Transverse colon (tissue), 4 donors: ENCODE measurements at regions not wholly inside any gene's neighbourhood (a gene's known extent, or its start where the extent isn't known, plus 50 kb on each side); places are given as distances from the start of the nearest gene placed in this dataset.
A peak's percentile ranks its signal among the peaks of the same experiment; 100 is the strongest.
"Not testable (repeated sequence)": the region's sequence is repeated elsewhere in the genome, so short reads cannot be mapped to it uniquely, and the experiment has no call there.

Experiments used
- DNase-seq: peaks from one replicate; pipeline ENCODE4 v3.0.0-alpha.2; 2019
- H3K27ac ChIP-seq, 4 donors: fragments of 200-600 bp; sonication (generic); 2 replicates each; pipeline ENCODE4 v1.5.1; 2016 to 2018; ENCODE audit warnings: inconsistent platforms in 4 of 4
- H3K27me3 ChIP-seq: fragments of 200-600 bp; sonication (generic); 2 replicates; pipeline ENCODE4 v1.5.1; 2017; ENCODE audit warnings: inconsistent platforms
- H3K36me3 ChIP-seq, 4 donors: fragments of 200-600 bp; sonication (generic); 2 replicates each; pipeline ENCODE4 v1.5.1; 2017 to 2019; ENCODE audit warnings: inconsistent platforms in 4 of 4
- H3K4me1 ChIP-seq, 4 donors: fragments of 200-600 bp; sonication (generic); 2 replicates each; pipeline ENCODE4 v1.5.1; 2017 to 2020; ENCODE audit warnings: inconsistent platforms in 4 of 4
- H3K4me3 ChIP-seq, 4 donors: fragments of 200-600 bp; sonication (generic); 1 replicate in 1 of 4; 2 replicates in 3 of 4; pipeline versions ENCODE4 v1.5.1 to v1.6.1; 2017 to 2019; ENCODE audit warnings: inconsistent platforms in 4 of 4
- H3K9me3 ChIP-seq, 2 donors: fragments of 200-600 bp; sonication (generic); 2 replicates each; pipeline ENCODE4 v1.5.1; 2017 to 2019; ENCODE audit warnings: inconsistent platforms in 2 of 2
- EP300 ChIP-seq: sonication (generic); formaldehyde crosslinking; IDR thresholded peaks from one replicate; pipeline ENCODE4 v1.6.1; 2017; ENCODE audit warnings: antibody characterized with exemption, low read depth
- POLR2A ChIP-seq: fragments of 450-650 bp; IDR thresholded peaks from one replicate; pipeline ENCODE4 v1.6.1; 2016; ENCODE audit warnings: antibody characterized with exemption, mild to moderate bottlenecking, moderate library complexity
- POLR2AphosphoS5 ChIP-seq, 3 donors: sonication (generic); formaldehyde crosslinking; IDR thresholded peaks; one replicate each; pipeline ENCODE4 v1.6.1; 2016; ENCODE audit warnings: antibody characterized with exemption in 3 of 3
- WGBS, 2 donors: methylation state at CpG; one replicate each; pipeline ENCODE4 v1.1.5; 2018; ENCODE audit warnings: low coverage in 1 of 2; 5-methylcytosine and 5-hydroxymethylcytosine counted together
- in situ Hi-C, 4 donors: fragments of 200-750 bp; cut with MboI; loops; one replicate each; pipeline versions ENCODE4 v1.15.0 to v1.15.1; 2017; ENCODE audit warnings: low sequenced_read_pairs in 3 of 4, low pct_ligation_motif_present in 1 of 4, low pct_unique_long_range_greater_than_20kb in 1 of 4
- intact Hi-C: fragments of 100-400 bp; cut with DNase I; formaldehyde crosslinking; loops from one replicate; pipeline ENCODE4 v1.15.1; 2023; ENCODE audit warnings: low total_unique reads
- TF ChIP-seq, protein P1 (sequence below), 5 experiments: fragments of 200-600 bp in 3 of 5; fragments of 450-650 bp in 2 of 5; sonication (generic) in 3 of 5; IDR thresholded peaks; 1 replicate in 2 of 5; 2 replicates in 3 of 5; pipeline ENCODE4 v1.5.1; 2016 to 2017; ENCODE audit warnings: antibody characterized with exemption in 5 of 5, inconsistent platforms in 3 of 5, mild to moderate bottlenecking in 2 of 5, moderate library complexity in 1 of 5

DNA sequence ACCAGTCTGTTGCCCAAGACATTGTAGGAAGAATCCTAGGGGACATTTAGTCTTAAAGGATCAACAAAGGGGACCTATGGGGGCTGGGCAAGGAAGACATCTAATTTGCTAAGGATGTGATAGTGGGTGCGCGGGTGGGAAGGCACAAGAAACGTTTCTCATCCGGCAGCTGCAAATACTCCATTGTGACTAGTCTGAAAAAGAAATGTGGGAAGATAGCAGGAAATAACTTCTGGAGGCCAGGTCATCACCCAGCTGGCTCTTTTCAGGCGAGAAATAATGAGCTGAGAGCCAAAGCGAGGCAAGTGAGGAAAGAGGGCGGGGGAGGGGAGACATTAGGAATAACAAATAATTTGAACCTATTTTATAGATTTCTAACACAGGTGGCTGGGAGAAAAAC lies 70.3 kb upstream of the NCK2 start:
- WGBS, 2 donors = 50 to 71% methylated on average over 5 to 7 of the region's 7 CpGs
- no peaks in the 10 kb centered on the region for H3K36me3 ChIP-seq
- no peaks in the 10 kb centered on the region for H3K4me1 ChIP-seq
- DNase-seq = no peak
- TF ChIP-seq, protein P1, sequence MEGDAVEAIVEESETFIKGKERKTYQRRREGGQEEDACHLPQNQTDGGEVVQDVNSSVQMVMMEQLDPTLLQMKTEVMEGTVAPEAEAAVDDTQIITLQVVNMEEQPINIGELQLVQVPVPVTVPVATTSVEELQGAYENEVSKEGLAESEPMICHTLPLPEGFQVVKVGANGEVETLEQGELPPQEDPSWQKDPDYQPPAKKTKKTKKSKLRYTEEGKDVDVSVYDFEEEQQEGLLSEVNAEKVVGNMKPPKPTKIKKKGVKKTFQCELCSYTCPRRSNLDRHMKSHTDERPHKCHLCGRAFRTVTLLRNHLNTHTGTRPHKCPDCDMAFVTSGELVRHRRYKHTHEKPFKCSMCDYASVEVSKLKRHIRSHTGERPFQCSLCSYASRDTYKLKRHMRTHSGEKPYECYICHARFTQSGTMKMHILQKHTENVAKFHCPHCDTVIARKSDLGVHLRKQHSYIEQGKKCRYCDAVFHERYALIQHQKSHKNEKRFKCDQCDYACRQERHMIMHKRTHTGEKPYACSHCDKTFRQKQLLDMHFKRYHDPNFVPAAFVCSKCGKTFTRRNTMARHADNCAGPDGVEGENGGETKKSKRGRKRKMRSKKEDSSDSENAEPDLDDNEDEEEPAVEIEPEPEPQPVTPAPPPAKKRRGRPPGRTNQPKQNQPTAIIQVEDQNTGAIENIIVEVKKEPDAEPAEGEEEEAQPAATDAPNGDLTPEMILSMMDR (IDR thresholded peaks at IDR 0.05) = no peak
- TF ChIP-seq EP300 (no peak), POLR2A (no peak), POLR2AphosphoS5 (IDR thresholded peaks at IDR 0.05) (peak in 1 of 3 donors; percentile 18)
- H3K9me3 ChIP-seq = no peaks in the 10 kb centered on the region
- no peaks in the 10 kb centered on the region for H3K27me3 ChIP-seq
- no peak overlapping the region for H3K4me3 ChIP-seq
- in situ Hi-C loops (no loop called here), intact Hi-C loops (no loop called here)
- no peak overlapping the region for H3K27ac ChIP-seq

DNA sequence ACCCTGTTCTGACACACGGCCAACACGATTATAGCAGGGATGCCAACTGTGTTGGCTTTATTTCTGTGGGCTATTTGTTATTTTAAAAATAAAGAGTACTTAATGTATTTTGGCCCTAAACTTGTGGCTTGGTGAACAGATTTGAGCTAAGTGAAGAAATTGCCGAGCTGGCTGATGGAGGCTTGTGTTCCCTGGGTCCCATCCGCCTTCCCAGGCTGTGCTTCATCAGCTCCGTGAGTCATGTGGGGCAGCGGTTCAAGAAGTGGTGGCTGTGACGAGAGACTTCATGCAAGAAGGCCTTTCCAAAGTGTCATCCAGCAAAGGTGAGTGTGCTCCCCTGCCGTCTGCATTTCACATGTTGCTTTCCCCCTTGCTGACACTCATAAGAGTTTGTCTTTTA lies 73.6 kb upstream of the NCK2 start:
- H3K4me3 ChIP-seq = no peak overlapping the region
- no peak overlapping the region for H3K27ac ChIP-seq
- in situ Hi-C loops (no loop called here), intact Hi-C loops (no loop called here)
- DNase-seq = no peak
- TF ChIP-seq, protein P1 (IDR thresholded peaks at IDR 0.05) = no peak
- no peak for TF ChIP-seq POLR2A
- no peak for TF ChIP-seq EP300
- no peak for TF ChIP-seq POLR2AphosphoS5 (IDR thresholded peaks at IDR 0.05)
- no peaks in the 10 kb centered on the region for H3K36me3 ChIP-seq
- no peaks in the 10 kb centered on the region for H3K27me3 ChIP-seq
- WGBS, 2 donors = 72 to 80% methylated on average over 3 to 8 of the region's 8 CpGs
- peaks cover 0 to 3% of the 10 kb centered on the region in 2 donors for H3K9me3 ChIP-seq
- H3K4me1 ChIP-seq = no peaks in the 10 kb centered on the region

DNA sequence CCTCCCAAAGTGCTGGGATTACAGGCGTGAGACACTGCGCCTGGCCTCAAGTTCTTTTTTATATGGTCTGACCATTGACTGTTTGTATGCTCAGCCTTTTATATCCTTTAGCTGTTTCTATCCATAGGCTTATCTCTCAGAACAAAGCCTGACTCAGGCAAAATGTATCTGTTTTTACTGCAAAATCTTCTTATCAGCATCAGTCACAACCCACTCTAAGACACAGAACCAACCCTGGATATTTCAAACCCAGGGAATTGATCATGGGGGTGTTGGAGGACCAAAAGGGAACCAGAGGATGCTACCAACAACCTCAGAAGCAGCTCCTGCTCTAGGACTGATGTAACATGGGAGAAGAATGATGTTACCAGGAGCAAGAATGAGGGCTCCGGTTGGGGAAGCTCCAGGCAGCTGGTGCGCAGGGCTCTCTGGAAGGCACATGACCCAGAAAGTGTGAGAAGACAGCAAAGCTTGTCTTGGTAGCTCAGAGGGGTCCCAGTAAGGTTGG lies 75.3 kb upstream of the NCK2 start:
- no peak for DNase-seq
- in situ Hi-C loops = no loop called here
- no peak for TF ChIP-seq EP300
- TF ChIP-seq POLR2AphosphoS5 (IDR thresholded peaks at IDR 0.05) = no peak
- TF ChIP-seq POLR2A = no peak
- TF ChIP-seq, protein P1 (IDR thresholded peaks at IDR 0.05) = no peak
- no peak overlapping the region for H3K27ac ChIP-seq
- intact Hi-C loops = no loop called here
- H3K4me3 ChIP-seq = no peak overlapping the region
- no peaks in the 10 kb centered on the region for H3K36me3 ChIP-seq
- peaks cover 4 to 16% of the 10 kb centered on the region in 2 donors for H3K9me3 ChIP-seq
- 92 to 95% methylated on average over 2 to 4 of the region's 4 CpGs for WGBS, 2 donors
- no peaks in the 10 kb centered on the region for H3K27me3 ChIP-seq
- no peaks in the 10 kb centered on the region for H3K4me1 ChIP-seq

DNA sequence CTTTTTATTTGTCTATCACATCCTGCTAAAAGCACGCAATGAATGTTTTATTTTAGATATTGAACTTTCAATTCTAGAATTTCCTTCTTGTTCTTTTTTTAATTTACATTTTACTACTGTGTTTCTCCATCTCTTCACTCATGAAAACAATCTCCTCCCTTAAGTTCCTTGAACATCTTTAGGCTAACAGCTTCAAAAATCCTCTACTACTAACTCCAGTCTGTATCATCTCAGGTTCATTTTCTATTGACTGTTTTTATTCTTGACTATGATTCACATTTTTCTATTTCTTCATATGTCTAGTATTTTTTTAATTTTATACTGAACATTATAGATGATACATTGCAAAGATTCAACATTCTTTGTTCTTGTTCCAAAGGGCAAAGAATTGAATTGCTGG lies 79.2 kb upstream of the NCK2 start:
- Histone ChIP-seq H3K4me3 (no peak overlapping the region), H3K36me3 (no peaks in the 10 kb centered on the region), H3K27ac (no peak overlapping the region), H3K27me3 (no peaks in the 10 kb centered on the region), H3K9me3 (peaks cover 4 to 16% of the 10 kb centered on the region in 2 donors), H3K4me1 (no peaks in the 10 kb centered on the region)
- 82 to 93% methylated on average over 1 of the region's 1 CpG for WGBS, 2 donors
- DNase-seq = no peak
- no peak for TF ChIP-seq POLR2A
- in situ Hi-C loops = no loop called here
- intact Hi-C loops = no loop called here

DNA sequence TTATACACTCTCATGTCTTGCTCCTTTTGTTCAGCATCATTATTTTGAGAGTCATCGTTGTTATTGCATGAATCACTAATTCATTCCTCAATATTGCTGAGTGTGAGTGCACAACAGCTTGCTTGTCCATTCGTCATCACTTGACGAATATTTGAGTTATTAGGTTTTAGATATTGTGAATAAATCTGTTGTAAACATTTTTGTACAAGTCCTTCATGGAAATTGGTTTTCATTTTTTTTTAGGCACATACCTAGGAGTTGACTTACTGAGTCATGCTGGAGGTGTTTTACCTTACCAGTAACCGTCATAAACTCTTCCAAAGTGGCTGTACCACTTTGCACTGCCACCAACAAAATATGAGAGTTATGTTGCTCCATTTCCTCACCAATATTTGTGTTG lies 84.2 kb upstream of the NCK2 start:
- Histone ChIP-seq H3K36me3 (no peaks in the 10 kb centered on the region), H3K4me1 (no peaks in the 10 kb centered on the region), H3K9me3 (peaks cover 0 to 8% of the 10 kb centered on the region in 2 donors), H3K27me3 (no peaks in the 10 kb centered on the region), H3K27ac (no peak overlapping the region), H3K4me3 (no peak overlapping the region)
- WGBS, 2 donors = 88 to 93% methylated on average over 4 of the region's 4 CpGs
- no peak for DNase-seq
- TF ChIP-seq POLR2A = no peak
- TF ChIP-seq, protein P1 (IDR thresholded peaks at IDR 0.05) = no peak
- no peak for TF ChIP-seq EP300
- TF ChIP-seq POLR2AphosphoS5 (IDR thresholded peaks at IDR 0.05) = no peak
- intact Hi-C loops (no loop called here), in situ Hi-C loops (no loop called here)

DNA sequence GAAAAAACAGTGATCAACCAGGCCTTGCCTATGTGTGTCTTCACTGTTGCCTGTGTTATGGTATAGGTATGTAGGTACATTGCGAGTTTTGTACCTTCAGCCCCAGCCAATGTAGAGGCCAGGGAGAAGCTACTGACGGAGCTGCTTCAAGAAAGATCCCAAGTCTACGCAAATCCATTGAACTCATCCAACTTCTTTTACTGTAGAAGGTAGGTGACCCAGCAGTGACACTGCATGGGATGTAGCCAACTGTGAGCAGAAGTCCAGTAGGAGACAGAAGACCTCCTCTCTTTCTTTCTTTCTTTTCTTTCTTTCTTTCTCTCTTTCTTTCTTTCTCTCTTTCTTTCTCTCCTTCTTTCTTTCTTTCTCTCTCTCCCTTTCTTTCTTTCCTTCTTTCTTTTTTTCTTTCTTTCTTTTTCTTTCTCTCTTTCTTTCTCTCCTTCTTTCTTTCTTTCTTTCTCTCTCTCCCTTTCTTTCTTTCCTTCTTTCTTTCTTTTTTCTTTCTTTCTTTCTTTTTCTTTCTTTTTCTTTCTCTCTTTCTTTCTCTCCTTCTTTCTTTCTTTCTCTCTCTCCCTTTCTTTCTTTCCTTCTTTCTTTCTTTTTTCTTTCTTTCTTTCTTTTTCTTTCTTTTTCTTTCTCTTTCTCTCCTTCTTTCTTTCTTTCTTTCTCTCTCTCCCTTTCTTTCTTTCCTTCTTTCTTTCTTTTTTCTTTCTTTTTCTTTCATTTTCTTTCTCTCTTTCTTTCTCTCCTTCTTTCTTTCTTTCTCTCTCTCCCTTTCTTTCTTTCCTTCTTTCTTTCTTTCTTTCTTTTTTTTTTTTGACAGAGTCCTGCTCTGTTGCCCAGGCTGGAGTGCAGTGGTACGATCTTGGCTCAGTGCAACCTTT lies 88.7 kb upstream of the NCK2 start:
- H3K27ac ChIP-seq, H3K36me3 ChIP-seq, H3K4me1 ChIP-seq, intact Hi-C loops, DNase-seq, H3K27me3 ChIP-seq, in situ Hi-C loops, H3K9me3 ChIP-seq, H3K4me3 ChIP-seq: not testable (repeated sequence)
- WGBS, 2 donors = 98 to 100% methylated on average over 1 to 4 of the region's 4 CpGs
